Midbrain (tissue), 1 donor: ENCODE measurements at regions not wholly inside any gene's neighbourhood (a gene's known extent, or its start where the extent isn't known, plus 50 kb on each side); places are given as distances from the start of the nearest gene placed in this dataset.
"Not testable (repeated sequence)": the region's sequence is repeated elsewhere in the genome, so short reads cannot be mapped to it uniquely, and the experiment has no call there.

Experiments
- DNase-seq: peaks from one replicate; lab custom pipeline; 2025; lab: John Stamatoyannopoulos, UW

DNA sequence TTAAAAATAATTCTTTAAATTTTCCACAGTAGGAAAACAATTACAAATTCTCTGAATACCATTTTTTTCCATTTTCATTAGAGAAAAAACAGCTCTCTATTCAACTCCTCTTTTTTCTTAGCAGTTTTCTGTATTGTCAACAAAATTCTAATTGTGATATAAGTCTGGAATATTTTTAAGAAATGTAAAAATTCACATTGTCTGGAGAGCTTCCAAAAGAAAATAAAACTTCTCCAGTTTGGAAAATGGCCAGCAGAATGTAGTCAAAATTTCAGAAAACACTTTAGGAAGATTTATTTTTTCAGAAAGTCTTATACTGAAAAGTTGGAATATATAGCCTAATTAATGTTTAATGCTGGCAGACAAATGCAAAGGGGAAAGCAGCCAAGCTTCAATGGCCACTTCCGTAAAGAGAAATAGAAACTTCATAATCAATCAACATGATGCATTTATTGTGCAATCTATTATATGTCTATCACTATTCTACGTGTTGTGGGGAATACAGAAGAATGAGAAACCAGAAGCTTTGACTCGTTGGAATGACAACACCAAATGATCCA, 733.2 kb upstream of the PKDCC start:
- DNase-seq: no peak

DNA sequence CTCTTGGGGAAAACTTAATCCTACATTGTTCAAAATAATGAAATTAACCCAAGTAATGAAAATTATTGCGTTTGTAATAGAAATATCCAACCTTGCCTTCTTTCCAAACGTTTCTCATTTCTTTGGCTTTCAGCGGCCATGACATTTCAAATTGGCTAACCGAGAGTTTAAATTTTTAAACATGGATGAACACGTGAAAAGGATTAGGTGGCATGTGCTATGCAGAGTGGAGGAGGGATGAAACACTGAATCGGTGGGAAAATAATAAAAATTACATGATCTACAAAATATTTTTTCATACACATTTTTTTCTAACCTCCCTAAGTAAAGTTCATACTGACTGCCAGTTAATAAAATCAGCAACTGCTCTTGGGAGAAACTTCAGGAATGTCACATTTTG, 728.4 kb upstream of the PKDCC start:
- no peak for DNase-seq

DNA sequence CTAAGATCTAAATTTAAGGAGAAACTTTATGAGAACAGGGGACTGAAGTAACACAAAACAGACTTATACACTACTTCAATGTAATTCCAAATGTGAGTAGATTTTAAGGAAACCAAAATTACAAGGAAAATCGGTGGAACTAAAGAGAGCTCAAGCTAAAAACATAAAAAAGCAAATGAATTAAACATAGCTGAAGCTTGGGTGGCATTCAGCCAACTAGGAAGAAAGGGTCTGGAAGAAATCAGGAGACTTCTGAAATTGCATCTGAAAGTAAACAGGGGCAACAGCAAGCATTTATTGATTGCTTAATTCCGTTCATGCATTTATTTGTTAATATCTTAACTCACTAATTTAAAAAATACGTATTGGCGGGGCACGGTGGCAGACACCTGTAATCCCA, 727.3 kb upstream of the PKDCC start:
- DNase-seq: no peak

DNA sequence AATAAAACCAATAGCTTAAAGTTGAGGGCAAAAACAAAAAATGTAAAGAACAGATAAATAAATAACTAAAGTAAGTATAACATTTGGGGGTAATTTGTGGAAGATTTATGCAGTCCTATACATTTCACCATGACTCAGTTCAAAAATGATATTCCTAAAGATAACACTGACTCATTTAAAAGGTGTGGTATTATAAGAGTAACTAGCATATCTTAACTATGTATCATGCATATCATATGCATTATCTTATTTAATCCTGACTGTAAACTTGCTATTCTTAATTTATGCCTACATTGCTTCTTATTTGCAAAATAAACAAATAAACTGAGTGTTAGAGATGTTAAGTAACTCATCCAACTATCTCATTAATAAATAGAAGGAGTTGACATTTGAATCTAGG, 726.5 kb upstream of the PKDCC start:
- DNase-seq: no peak

DNA sequence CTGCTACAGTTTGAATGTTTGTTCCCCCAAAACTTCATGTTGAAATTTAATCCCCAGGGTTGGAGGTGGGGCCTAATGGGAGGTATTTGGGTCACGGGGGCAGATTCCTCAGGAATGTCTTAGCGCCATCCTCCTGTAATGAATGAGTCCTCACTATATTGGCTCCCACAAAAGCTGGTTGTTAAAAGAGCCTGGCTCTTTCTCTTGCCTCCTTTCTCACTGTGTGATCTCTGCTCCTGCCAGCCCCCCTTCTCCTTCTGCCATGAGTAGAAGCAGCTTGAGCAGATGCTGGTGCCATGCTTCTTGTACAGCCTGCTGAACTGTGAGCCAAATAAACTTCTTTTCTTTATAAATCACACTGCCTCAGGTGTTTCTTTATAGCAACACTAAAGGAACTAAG, 721.0 kb upstream of the PKDCC start:
- no peak for DNase-seq

DNA sequence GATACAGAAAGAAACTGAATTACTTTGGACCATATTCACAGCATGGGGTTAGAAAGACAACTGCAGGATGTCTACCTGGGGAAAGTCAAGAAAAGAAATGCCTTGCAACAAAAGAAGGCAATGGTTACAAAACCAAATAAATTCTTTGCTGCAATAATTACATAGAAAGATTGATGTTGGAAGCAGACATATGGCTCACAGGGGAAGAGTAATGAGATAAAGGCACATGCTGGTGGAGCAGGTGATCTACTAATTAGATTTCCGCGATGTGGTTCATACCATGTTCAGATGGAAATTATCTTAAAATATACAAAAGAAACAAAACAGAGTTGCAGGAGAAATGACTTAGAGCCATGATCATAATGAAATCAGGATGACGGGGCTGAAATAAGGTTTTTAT, 718.8 kb upstream of the PKDCC start:
- no peak for DNase-seq

DNA sequence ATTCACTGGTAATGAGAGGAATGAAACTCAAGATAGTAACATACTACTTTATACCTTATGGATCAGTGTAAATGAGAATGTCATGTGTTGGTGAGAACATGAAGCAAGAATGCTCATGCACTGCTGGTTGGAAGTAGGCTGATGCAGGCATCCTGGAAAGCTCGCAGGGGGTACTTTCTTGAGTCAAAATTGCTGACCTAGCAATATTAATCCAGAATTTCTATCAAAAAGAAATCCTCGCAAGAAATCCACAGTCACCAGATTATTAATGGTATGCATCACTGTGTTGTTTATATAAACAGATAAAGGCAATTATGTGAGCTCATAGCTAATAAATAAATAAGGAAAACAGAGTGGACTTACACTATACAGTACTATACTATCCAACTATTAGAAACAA, 713.7 kb upstream of the PKDCC start:
- DNase-seq: no peak

DNA sequence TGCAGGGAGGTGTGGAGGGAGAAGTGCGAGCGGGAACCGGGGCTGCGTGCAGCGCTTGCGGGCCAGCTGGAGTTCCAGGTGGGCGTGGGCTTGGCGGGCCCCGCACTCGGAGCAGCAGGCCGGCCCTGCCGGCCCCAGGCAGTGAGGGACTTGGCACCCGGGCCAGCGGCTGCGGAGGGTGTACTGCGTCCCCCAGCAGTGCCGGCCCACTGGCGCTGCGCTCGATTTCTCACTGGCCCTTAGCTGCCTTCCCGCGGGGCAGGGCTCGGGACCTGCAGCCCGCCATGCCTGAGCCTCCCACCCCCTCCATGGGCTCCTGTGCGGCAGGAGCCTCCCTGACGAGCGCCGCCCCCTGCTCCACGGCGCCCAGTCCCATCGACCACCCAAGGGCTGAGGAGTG, 712.2 kb upstream of the PKDCC start:
- DNase-seq: not testable (repeated sequence)

DNA sequence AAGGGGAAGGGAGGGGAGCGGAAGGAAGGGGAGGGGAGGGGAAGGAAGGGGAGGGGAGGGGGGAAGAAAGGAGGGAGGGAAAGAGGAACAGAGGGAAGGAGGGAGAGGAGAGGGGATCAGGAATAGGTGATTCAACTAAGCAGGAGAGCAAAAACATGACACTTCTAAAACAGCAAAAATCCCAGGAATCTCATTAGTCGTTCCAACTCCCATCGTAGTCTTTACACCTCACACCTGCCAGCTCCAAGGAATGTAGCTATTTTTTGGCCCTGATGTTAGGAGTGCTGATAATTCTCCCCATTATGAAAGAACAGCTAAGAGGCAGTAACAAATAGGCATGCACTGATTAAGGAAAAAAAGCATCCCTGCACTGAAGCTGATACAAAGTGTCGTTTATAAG, 709.9 kb upstream of the PKDCC start:
- no peak for DNase-seq

DNA sequence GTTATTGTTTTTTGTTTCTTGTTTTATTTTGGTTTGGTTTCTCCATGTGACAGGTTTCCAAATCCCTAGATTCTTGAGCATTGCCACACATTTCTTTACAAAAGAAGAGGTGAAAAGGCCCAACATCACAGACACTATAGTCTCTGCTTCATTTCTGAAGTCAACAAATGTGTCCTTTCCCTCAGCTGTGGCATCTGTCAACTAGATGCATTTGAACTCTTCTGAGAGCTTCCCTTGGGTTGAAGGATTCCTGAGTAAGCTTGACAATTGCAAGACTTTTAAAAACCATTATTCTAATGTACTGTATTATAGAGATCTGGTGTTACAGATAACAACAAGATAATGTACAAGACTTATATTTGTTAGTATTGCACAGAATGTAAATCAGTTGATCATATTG, 703.3 kb upstream of the PKDCC start:
- DNase-seq: no peak

DNA sequence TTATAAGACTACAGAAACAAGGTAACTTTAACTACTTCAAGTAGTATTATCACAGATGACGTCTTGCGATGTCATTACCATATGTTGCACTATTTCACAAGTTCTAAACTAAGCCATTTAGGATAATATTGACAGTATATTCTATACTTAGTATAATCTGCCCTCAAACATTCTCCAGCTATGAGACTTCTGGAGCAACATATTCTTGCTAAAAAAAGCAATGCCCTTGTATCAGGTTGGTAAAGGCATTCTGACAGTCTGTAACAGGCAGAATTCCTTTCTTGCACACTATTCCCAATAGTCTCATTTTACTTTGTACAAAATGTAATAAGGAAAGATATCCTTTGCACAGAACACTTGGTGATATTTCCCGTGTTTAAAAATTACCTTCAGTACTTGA, 694.8 kb upstream of the PKDCC start:
- DNase-seq: no peak

DNA sequence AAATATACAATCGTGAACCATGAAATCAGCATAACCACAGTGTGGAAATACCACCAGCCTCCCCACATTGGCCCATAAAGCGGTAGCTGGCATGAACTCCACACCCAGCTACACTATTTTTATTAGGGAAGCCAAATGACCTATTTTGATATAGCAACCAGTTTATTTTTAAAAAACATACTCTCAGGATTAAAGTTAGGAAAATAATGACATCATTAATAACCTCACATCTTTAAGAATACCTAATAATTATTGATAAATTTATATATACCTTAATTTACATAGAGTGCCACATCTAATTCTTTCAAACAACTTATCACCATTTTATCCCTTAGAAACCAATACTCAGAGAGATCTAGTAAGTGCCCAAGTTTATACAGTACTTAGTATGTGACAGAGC, 692.0 kb upstream of the PKDCC start:
- no peak for DNase-seq

DNA sequence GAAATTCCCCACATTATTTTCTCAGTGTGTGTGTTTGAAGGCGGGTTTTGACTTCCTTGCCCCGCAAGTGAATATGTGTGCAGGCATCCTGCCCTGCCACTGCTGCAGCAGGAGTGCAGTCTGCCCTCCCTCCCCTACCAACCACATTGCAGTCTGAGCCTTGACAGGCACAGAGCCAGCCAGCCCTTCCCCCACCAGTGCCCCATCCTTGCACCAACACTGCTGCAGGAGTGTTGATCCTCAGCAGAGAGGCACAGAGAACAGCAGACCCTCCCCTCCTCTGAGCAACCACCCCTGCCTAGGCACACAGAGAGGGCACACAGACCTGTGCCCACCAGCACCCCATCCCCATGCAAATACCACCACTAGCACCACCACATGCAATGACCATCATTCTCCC, 683.0 kb upstream of the PKDCC start:
- DNase-seq: no peak

DNA sequence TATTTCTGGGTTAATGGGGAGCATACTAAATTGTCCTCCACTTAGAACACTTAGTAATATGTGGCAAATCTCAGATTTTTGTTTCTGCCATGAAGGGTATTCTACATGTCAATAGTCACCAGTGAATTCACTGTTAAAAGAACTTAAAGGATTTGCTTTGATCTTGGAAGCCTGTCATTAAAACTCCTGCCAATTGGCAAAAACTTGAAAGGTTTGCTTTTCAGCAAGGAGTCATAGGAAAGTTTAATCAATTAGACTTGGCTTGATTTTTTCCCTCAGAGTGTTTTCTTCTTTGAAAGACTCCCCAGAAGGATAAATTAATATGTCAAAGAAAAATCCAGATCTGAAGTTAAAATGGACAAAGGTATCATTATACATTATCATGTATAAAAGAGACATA, 671.9 kb upstream of the PKDCC start:
- DNase-seq: no peak

DNA sequence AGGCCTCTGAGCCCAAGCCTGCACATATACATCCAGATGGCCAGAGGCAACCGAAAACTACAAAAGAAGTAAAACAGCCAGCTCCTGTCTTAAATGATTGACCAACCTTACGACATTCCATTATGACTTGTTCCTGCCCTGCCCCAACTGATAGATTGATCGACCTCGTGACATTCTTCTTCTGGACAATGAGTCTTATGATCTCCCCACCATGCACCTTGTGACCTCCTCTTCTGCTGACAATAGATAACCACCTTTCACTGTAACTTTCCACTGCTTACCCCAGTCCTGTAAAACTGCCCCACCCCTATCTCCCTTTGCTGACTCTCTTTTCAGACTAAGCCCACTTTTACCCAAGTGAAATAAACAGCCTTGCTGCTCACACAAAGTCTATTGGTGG, 670.0 kb upstream of the PKDCC start:
- no peak for DNase-seq

DNA sequence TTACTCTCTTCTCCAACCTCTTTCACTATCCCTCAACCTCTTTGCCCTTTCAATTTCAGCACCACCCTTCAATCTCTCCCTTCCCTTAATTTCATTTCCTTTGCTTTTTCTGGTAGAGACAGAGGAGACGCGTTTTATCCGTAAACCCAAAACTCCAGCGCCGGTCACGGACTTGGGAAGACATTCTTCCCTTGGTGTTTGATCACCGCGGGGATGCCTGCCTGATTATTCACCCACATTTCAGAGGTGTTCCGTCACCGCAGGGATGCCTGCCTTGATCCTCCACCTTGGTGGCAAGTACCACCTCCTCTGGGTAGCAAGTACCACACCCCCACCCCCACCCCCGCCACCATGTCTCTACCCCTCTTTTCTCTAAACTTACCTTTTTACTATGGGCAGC, 669.4 kb upstream of the PKDCC start:
- DNase-seq: no peak

DNA sequence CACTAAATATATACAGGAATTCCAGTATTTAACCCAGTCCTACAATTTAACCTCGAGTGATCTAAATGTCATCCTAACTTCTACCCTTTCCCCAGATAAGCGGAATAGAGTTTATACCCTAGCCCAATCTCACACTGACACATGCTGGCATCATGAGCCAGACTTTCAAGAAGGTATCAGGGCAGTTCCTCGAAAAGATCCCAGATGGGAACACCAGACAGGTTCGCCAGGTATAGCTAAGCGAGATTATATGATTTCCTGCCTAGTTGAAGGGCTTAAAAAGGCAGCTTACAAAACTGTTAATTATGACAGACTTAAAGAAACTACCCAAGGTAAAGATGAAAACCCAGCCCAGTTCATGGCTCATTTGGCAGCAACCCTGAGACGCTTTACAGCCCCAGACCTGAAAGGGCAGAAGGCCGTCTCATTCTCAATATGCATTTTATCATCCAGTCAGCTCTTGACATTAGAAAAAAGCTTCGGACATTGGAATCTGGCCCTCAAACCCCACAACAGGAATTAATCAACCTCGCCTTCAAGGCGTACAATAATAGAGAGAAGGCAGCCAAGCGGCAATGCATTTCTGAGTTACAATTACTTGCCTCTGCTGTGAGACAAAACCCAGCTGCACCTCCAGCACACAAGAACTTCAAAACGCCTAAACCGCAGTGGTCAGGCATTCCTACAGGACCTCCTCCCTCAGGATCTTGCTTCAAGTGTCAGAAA, 668.2 kb upstream of the PKDCC start:
- no peak for DNase-seq

DNA sequence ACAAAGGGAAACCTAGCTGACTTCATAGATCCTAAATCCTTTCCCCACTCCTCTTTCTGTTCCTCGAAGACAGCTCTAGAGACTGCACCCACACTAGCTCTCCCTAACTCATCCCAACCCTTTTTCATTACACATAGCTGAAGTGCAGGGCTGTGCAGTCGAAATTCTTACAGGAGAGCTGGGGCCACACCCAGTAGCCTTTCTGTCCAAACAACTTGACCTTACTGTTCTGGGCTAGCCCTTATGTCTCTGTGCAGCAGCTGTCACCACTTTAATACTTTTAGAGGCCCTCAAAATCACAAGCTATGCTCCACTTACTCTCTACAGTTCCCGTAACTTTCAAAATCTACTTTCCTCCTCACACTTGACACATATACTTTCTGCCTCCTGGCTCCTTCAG, 666.1 kb upstream of the PKDCC start:
- DNase-seq: no peak

DNA sequence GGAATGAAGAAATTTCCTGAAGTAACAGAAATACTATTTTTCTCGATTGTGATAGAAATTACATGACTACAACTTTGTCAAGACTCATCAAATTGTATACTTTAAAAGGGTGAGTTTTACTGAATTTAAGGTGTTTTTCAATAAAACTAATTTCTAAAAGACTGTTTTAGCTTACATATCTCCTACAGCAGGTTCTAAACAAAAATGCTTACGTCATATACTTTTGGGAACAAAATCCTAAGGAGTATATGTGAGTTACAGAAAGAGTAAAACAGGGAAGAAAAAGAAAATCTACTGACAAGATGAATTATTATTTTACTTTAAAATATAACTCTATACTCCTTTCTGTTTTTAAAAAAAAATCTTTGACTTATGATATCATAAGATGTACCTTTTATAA, 660.3 kb upstream of the PKDCC start:
- DNase-seq: no peak

DNA sequence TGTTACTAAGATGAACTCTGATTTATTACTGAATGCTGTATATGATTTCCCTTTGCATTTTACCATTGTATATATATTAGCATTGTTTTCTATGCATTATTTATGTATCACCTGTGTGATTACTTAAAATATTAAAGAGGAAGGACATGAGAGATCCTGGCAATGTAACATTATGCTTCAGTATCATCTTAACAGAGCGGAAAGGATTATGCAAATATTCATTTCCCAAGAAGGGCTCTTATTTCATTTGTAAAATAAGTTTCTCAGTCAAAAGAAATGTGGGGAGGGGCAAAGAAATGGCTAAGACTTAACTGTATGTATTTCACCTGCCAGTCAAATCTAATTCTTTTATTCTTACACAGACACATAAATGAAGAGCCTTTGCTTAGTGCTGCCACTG, 654.2 kb upstream of the PKDCC start:
- DNase-seq: no peak

DNA sequence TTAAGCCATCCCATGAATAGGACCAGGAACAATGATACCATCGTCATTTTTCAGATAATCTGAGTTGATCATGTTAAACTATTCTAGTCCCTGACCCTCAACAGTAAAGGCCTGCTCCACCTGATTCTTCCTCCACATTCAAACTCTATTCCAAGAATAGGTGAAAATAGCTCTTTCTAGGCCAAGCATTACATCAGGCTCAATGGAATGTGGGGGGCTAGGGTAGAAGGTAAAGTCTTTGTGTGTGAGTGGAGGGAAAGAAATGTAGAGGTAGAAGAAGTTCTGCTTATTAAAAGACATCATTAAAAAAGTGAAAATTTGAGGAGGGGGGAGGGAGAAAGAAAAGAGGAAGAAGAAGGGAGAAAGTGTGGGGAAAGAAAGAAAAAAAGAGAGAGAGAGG, 653.3 kb upstream of the PKDCC start:
- no peak for DNase-seq

DNA sequence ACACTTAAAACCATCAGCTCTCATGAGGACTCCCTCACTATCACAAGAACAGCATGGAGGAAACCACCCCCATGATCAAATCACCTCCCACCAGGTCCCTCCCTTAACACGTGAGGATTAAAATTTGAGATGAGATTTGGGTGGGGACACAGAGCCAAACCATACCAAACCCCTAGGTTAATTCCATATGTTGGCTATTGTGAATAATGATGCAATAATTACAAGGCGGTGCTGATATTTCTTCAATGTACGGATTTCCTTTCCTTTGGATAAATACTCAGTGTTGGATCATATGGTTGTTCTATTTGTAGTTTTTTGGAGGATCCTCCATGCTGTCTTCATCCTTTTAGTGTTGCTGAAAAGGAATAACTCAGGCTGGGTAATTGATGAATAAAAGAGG, 652.1 kb upstream of the PKDCC start:
- DNase-seq: no peak

DNA sequence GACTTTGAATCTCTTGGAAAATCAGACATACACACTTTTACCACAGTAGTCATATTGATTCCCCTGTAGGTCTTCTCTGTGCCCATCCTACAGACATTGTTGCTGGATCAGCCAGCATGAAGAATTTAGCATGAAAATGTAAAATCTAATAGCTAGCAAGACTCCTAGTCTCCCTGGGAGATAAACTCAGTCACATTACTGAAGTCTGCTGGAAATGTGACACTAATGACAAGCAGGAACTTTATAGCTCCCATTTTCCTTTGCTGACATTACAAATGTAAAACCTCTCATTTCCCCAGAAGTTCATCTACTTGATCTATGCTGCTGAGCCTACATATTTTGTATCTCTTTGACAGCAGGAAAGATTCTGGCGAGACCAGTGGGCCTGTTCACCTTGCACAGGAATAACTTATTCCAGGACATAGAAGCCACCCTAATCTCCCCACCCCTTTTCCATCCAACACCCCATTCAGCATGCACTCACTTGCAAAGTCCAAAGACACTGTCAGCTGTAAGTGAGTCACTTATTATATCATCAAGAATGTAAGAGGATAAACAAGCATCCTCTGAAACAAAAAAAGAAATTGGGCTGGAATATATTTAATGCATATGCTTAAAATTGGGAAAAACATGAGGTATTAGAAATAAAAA, 648.3 kb upstream of the PKDCC start:
- DNase-seq: no peak
